HG03432 (cell line): ENCODE measurements at regions not wholly inside any gene's neighbourhood (a gene's known extent, or its start where the extent isn't known, plus 50 kb on each side); places are given as distances from the start of the nearest gene placed in this dataset.
"Not testable (repeated sequence)": the region's sequence is repeated elsewhere in the genome, so short reads cannot be mapped to it uniquely, and the experiment has no call there.

Source experiments
- ATAC-seq: cut with Tn5 transposase; IDR thresholded peaks from one replicate; pipeline ENCODE4 v1.9.1; 2021; ENCODE audit warnings: mild to moderate bottlenecking, moderate library complexity; ENCODE audit not compliant: unreplicated experiment

DNA sequence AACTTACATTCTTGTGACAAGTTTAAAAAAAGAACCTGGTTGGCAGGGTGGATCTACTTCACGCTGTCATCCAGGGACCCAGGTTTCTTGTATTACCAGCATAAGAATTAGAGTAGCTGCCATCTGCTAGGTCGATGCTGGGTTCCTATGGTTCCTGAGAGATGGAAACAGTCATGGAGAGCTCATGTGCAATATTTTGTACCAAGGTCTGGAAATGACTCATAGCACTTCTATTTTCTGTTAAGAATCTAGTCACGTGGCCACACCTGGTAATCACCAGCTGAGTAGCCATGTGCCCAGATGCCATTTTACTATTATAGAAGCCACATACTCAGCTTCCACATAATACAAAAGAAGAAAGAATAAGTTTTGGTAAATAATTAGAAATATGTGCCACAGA is 171.3 kb downstream of the CD83 start:
- ATAC-seq: no peak

- no peak for ATAC-seq
Measured at GRCh38 chr6:14290041-14290771, 172.6 kb downstream of the CD83 start.

DNA sequence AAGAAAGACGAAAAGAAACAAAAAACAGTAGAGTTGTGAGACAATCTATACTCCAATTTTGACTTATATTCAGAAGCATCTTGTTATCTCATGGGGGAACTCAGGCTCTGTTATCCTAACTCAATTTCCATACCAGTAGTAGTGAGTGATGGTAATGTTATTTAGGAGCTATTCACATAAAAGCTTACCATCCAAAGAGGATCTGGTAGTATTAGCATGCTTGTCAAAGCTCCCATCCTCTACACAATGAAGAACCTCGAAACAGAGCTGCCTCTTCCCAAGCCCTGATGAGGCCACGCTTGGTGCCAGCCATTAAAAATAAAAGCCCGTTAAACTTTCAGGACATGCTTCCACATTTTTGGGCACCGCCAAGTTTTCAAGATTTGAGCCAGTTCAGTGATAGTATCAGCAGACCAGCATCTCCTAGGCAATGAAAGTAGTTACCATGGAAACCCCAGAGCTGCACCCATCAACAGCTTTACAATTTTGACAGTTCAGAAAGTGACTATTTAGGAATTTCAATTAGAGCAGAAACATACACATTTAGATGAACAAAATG is 173.3 kb downstream of the CD83 start:
- ATAC-seq: no peak

- no peak for ATAC-seq
Measured at GRCh38 chr6:14291331-14291730, 173.8 kb downstream of the CD83 start.

GRCh38 chr6:14292119-14292518 is 174.5 kb downstream of the CD83 start:
- ATAC-seq: no peak

DNA sequence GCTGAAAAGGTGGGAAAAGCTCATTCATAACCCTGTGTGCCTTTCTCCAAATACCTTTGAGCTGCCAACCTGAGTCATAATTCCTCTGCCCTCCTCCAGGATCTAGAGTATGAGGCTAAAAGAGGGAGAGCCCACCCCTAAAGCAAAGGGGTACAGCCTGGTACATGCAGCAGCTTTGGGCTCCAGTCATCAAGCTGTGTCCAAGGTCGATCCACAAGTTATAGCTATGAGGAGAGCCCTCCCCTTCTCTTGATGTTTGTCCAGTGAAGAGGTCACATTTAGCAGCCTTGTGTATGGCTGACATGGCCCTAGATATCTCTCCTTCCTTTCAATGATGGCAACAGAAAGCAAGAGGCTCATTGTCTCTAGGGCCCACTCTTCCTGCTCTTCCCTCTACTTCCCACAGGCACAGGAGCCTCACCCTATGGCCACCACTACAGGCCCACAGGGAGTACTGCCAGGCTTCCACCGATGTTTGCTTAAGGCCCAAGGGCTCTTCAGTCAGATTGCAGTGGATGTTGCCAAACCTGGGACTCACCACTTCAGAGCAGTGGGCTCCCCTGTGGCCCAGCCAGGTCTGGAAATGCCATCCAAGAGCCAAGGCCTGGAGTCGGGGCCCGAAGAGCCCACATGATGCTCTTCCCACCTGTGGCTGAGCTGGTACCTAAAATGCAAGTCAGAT is 176.8 kb downstream of the CD83 start:
- ATAC-seq: no peak

GRCh38 chr6:14296698-14297097 is 179.1 kb downstream of the CD83 start:
- ATAC-seq: not testable (repeated sequence)

DNA sequence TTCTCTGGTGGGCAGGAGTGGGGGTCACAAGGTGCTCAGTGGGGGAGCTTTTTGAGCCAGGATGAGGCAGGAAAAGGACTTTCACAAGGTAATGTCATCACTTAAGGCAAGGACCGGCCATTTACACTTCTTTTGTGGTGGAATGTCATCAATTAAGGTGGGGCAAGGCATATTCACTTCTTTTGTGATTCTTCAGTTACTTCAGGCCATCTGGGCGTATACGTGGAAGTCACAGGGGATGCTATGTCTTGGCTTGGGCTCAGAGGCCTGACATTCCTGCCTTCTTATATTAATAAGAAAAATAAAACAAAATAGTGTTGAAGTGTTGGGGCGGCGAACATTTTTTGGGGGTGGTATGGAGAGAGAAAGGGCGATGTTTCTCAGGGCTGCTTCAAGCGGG is 179.5 kb downstream of the CD83 start:
- ATAC-seq: not testable (repeated sequence)

DNA sequence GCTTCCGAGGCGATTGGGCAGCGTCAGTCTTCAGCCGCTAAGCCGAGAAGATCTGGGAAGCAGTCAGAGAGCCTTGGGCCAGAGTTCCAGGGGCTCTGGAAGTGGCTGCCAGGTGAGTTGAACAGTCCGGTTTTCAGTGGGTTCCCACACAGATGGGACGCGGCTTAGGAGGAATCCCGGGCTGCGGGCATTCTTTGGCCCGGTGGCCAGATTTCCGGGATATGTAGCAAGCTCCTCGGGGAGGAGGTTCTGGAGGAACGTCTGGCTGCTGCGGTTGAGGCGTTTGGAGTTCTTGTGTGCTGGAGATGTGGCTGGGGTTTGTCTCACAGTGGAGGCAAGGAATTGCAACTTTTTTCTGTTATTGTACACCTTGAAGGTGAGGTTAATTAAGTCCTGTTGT is 182.6 kb downstream of the CD83 start:
- not testable (repeated sequence) for ATAC-seq

DNA sequence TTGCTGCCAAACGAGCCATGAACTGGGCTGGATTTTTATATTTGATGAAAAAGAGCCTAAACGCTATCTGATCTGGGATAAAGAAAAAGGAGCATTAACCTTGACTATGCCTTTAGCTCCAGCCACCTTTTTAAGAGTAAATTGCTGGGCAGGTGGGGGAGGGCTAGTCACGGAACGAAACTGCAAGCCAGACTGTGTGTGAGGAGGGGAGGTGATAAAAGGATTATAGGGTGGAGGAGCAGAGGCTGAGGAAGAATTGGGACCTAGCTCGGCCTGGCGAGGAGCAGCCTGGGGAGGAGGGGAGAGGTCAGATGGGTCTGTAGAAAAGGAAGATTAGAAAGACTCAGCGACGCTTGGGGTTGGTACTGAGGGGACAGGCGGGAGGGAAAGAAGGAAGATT is 183.1 kb downstream of the CD83 start:
- ATAC-seq: not testable (repeated sequence)

DNA sequence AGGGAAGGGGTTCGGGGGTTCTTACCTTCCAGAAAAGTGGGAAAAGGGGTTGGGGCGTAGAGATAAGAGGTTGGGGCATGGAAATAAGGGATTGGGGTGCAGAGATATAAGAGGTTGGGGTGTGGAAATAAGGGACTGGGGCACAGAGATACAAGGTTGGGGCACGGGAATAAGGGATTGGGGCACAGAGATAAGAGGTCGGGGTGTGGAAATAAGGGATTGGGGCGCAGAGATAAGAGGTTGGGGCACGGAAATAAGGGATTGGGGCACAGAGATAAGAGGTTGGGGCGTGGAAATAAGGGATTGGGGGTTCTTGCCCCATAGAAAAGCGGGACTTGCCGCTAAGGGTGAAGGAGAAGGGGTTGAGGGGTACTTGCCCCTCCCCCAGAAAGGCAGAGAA is 183.9 kb downstream of the CD83 start:
- not testable (repeated sequence) for ATAC-seq

DNA sequence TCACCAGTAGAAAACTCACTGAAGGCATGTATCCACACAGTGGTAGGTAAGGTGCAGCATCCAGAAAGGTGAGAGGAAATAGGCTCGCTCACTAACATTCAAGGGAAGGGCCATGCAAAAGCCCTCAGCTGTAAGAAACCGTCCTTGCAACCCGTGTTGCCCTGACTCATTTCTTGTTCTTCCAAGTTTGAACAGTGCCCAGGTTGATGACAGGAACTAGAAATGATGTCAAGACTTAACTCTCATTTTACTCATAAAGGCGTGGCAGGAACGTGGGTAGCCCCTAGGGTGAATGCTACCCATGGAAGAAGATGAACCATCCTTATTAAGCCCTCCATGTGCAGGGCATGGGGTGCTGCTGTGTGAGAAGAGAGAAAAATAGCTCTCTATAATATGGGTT is 187.6 kb downstream of the CD83 start:
- ATAC-seq: no peak

- ATAC-seq: no peak
Measured at GRCh38 chr6:14305624-14306023, 188.1 kb downstream of the CD83 start.

DNA sequence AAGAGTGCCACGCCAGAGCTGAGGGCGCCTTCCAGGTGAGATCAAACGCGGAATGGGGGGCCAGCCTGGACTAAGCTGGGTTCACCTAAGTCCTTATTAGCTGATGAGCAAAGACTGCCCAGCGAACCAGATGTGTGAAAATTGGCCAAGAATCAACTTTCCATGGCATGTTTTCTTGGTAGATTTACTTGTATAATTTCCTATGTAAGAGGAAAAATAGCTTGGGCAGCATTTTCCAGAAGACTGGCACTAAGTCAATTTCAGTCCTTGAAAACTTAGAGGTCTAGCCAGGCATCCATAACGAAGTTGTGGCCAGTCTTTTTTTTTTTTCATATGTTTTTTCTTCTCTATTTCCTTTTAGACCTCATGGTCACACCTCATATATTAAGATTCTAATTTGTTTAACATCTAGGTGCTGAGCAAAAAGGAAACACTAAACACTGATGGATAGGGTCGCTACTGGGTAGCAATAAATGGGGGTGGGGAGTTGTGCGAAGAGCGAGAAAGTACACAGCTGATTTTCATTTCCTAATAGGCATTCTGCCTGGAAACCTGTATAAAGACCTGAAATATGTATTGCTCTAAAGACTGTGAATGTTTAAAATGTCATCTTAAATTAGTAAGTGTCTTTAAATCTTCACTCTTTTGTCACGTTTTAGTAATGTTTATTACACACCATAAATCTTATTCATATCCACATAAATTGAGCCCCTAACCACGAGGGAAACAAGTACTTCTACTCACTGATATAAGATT is 188.8 kb downstream of the CD83 start:
- no peak for ATAC-seq

DNA sequence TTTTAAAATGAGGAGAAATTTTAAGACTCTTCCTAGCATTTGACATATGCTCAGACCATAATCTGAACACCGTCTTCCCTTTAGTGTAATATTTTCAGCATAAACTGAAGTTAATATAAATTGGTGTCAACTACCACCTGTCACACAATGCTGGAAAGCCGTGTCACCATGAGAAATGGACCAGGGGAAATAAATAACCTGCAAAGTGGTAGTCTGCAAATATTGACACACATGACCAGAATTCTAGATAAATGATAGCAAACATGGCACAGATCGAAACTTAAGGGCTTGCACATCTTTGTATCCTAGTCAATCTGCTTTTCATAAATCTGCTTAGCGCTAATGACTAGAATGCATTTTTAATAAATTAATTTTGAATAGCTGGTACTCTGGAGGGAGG is 191.9 kb downstream of the CD83 start:
- ATAC-seq: no peak

DNA sequence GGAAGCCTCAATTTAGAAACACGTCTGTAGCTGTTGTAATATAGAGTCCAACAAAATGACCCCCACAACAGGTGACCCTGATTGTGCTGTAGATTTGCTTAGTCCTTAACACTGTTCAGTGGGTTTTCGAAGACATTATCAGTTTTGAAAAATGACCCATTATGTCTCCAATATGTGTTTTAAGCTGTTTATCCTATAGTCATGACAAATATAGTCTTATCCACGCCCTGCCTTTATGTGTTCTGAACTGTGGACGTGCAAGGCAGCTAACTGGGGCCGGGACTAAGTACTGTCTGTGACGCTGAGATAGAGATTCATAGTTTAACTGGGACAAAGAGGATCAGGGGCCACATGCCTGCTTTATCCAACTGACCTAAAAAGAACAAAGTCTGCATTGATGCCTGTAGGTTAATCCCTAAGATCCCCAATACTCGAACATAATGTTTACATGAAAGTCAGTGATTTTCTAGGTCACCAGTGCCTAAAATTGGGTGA is 192.4 kb downstream of the CD83 start:
- no peak for ATAC-seq

DNA sequence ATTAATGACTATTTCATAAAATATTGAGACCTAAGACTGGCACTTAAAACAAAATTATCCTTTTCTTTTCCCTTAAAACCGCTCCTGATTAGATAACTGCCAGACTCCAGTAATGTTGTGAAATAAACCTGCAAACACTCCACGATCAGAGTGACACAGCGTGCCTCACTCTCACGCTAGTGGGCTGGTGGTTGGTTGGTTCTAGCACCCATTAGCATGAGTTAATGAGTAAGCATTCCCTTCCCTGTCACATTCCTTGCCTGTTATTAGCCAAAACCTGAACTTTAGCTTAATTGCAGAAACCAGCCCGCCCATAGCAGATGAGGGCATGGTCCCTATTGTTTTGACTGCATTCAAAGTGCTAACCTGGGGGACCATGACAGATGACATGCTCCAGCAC is 193.4 kb downstream of the CD83 start:
- no peak for ATAC-seq

DNA sequence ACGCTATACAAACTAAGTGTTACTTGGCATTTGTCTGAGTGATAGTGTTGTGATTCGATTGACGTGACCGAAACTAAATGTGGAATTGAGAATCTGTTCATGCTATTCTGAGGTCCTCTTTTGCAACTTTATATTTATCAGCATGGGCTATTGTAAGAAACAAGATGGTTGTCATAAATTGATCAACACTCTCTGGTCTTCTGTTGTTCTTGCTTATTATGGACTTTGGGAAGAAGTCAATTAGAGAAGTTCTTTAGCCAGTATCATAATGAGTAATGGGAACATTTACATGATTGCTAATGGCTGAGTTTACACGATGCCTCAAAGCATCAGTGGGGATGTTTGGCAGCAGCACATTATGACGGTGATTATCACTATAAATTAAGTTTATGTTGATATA is 195.0 kb downstream of the CD83 start:
- ATAC-seq: no peak

DNA sequence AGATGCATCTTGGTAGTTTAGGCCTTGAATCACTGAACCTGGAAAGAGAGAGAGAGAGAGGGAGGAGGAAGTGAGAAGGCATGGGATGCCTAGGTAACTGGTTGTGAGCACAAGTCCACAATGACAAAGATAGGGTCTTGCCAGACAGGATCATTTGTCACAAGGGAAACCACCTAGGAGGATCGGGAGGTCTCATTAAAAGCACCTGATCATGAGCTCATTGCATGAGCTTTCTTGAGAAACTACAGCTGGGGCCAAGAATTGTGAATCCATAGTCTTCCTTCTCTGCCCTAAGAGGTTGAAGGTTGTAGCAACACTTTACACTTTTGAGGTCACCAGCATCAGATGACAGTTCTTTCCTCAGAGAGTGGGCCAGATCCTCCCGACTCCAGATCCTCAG is 195.7 kb downstream of the CD83 start:
- ATAC-seq: no peak

- no peak for ATAC-seq
Measured at GRCh38 chr6:14315353-14315752, 197.8 kb downstream of the CD83 start.

- ATAC-seq: no peak
Measured at GRCh38 chr6:14316651-14317386, 199.2 kb downstream of the CD83 start.
